ENCODE measurements at regions not wholly inside any gene's neighbourhood (a gene's known extent, or its start where the extent isn't known, plus 50 kb on each side); places are given as distances from the start of the nearest gene placed in this dataset.

DNA sequence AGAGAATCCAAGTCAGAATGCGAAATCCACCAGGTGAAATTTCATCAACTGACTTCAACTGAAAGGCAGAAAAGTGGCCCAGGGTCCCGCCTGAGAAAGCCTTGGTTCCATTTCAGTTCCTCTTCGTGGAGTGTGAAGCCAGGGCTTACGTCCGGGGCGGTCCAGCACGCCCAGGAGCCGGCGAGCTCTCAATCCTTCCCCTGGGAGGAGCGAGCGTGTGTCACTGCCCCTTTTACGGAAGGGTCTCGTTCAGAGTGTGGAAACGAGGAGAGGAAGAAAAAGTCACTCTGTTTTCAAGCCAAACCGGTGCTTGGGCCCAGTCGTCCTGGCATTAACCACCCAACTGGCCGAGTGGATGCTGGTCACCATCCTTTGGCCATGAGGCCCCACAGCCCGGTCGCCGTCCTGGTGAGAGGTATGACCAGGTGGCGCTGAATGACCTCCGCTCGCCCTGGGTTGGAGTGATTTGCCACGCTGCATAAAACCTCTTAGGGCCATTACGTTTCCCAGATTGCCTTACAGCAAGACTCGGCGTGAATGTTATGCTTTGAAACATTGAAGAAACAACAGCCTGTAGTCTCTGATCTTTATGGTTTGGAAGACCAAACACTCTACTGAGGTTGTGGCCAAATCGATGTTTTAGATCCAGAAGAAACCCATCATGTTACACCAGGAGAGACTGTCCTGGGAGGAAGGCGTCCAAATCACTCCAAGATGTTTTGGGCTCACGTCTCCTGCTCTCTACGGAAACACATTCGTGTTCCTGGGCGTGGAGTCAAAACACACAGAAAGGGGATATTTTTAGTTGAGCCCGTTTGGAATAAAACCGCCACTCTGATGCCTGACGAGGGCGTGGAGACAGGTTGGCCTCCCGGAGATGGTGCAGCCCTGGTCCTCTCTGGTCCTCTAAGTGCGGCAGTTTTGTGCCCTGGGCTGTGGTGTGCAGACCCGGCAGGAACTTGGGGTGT is 93.6 kb upstream of the ACTRT2 start:
- no peak overlapping the region for H3K4me3 ChIP-seq (replicated peaks in 1 of 2; ENCODE audit: low read depth in 2 of 2, low read length in 2 of 2)
- no peak for DNase-seq (ENCODE audit: low read depth in 2 of 2)
- TF ChIP-seq, protein P1, sequence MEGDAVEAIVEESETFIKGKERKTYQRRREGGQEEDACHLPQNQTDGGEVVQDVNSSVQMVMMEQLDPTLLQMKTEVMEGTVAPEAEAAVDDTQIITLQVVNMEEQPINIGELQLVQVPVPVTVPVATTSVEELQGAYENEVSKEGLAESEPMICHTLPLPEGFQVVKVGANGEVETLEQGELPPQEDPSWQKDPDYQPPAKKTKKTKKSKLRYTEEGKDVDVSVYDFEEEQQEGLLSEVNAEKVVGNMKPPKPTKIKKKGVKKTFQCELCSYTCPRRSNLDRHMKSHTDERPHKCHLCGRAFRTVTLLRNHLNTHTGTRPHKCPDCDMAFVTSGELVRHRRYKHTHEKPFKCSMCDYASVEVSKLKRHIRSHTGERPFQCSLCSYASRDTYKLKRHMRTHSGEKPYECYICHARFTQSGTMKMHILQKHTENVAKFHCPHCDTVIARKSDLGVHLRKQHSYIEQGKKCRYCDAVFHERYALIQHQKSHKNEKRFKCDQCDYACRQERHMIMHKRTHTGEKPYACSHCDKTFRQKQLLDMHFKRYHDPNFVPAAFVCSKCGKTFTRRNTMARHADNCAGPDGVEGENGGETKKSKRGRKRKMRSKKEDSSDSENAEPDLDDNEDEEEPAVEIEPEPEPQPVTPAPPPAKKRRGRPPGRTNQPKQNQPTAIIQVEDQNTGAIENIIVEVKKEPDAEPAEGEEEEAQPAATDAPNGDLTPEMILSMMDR (IDR thresholded peaks at IDR 0.05; ENCODE audit: low read depth, low read length) = no peak

DNA sequence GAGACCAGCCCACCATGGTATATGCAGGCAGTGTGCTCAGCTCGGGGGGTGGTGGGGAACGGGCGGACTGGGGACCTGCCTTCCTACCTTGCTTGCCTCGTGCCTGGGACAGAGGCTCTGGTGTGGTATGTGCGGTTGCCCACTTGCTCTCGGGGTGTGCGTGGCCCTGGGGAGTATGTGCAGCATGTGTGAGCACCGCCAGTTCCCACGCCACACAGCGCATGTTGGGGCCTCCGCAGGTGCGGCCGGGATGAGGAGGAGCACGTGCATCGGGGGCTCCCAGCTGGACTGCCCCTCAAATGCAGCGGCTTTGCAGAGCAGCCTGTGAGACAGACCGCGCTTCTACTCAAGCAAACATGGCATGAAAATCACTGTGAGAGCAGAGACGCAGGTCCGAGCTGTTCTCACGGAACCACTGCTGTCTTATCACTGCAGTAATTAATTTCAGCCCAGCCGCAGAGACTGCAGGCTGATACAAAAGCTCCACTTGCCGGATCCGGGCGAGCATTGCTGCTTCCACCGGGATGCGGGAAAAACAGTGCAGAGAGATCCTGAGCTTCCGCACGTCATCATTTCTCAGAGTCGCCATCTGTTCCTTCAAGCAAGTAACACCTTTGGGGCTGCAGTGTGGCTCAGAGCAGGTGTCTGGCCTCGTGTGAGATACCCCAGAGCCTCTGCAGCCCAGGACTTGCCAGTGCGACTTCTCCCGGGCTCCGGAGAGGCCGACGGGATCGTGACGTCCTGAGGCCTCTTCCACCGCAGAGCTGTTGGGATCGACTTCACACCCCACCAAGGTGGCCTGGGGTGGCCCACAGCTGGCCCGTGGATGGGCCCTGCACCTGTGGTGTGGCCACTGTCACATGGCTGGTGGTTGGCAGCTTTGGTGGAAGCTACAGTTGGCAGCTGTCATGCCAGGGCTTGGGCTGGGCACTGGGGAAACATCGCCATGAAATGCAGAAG is 92.6 kb upstream of the ACTRT2 start:
- no peak overlapping the region for H3K4me3 ChIP-seq (replicated peaks in 1 of 2; ENCODE audit: low read depth in 2 of 2, low read length in 2 of 2)
- TF ChIP-seq, protein P1 (IDR thresholded peaks at IDR 0.05; ENCODE audit: low read depth, low read length) = no peak
- DNase-seq (ENCODE audit: low read depth in 2 of 2) = no peak

DNA sequence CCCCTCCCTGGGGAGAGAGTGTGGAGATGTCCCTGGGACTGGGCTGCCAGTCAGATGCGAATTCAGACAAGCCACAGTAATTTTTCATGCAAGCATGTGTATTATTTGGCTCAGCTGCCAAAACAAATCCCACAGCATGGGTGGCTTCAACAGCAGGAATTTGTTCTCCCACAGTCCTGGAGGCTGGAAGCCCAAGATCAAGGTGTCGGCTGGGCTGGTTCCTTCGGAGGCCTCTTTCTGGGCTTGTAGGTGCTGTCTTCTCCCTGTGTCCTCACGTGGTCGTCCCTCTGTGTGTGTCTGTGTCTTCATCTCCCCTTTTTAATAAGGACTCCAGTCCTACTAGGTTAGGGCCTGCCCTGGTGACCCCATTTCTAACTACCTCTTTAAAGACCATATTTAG is 91.9 kb upstream of the ACTRT2 start:
- TF ChIP-seq, protein P1 (IDR thresholded peaks at IDR 0.05; ENCODE audit: low read depth, low read length) = no peak
- DNase-seq (ENCODE audit: low read depth in 2 of 2) = no peak
- H3K4me3 ChIP-seq (replicated peaks in 1 of 2; ENCODE audit: low read depth in 2 of 2, low read length in 2 of 2) = no peak overlapping the region

DNA sequence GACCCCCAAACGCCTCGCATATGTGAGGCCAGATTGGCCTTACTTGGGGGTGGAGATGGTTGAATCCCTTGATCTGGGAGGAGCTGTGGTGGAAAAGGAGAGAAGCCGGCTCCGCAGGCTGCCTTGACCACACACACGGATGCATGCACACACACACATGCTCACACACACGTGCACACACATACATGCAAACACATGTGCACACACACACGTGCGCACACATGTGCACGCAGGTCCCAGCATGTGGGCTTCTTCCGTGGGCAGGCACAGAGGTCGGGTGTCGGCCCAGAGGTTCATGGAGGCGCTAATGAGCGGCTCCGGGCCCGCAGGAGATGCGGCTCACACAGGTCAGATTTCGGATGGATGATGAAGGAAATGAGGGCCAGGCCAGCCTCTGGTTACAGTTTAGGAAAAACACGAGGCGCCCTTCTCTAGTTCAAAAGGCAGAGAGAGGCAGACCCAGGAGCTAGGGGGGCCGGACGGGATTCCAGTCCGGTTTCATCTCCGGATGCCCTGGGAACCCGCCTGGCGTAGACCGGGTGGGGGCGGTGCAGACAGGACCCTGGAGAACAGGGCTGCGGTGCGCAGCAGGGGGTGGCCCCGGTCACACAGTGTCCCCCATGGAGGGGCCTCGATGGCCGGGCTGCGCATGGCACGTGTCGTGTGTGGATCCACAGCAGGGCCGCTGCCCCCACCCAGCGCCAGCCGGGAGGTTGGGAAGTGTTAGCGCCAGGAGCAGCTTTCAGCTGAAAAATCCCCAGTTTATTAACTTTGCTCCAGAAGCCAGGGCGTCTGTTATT is 91.1 kb upstream of the ACTRT2 start:
- TF ChIP-seq, protein P1 (IDR thresholded peaks at IDR 0.05; ENCODE audit: low read depth, low read length) = no peak
- H3K4me3 ChIP-seq (replicated peaks in 1 of 2; ENCODE audit: low read depth in 2 of 2, low read length in 2 of 2) = no peak overlapping the region
- no peak for DNase-seq (ENCODE audit: low read depth in 2 of 2)

DNA sequence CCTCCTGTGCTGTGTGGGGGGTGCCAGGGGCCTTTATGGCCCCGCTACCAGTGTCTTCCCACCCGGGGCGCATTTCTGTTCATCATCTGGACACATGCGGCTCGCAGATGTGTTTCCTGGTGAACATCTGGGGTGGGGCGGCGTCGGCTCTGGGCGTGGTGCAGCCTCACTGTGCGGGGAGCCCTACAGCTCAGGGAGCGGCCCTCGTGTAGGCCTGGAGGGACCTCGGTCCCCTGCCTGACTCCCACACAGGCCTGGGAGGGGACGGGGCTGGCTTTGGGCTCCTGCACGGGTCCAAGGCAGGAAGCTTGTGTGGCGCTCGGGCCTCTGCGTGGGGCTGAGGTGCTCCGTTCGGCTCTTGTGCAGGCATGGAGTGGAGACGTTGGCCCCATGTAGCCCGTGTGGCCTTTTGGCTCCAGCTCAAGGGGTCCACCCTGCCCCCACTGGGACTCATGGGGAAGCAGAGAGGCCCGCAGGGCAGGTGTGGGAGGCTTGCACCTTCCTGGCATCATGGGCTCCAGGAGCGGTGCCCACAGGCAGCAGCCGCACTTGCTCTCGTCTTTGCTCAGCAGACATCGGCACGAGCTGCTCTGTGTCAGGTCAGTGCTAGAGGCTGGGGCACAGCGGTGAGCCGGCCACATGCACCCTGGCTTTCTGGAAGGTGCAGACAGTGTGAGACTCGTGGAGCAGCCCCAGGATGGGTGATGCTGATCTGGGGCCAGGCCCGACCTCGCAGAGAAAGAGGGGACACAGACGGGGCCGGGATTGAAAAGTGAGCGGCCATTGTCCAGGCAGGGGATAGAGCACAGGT is 90.1 kb upstream of the ACTRT2 start:
- TF ChIP-seq, protein P1 (IDR thresholded peaks at IDR 0.05; ENCODE audit: low read depth, low read length) = no peak

More for the DNA sequence above, 90.1 kb upstream of the ACTRT2 start:
- no peak for DNase-seq (ENCODE audit: low read depth in 2 of 2)
- H3K4me3 ChIP-seq (replicated peaks in 1 of 2; ENCODE audit: low read depth in 2 of 2, low read length in 2 of 2) = no peak overlapping the region

Data from cardiac fibroblast (primary cell).